Neural cell (in vitro differentiated cells): ENCODE measurements at regions not wholly inside any gene's neighbourhood (a gene's known extent, or its start where the extent isn't known, plus 50 kb on each side); places are given as distances from the start of the nearest gene placed in this dataset.

ENCODE experiments used
- H2AFZ ChIP-seq: fragments of 200-600, 300-800 bp; sonication (generic), shearing (Covaris generic); 2 replicates; pipeline ENCODE4 v1.6.0; 2014; ENCODE audit warnings: low read depth, mild to moderate bottlenecking, antibody characterized with exemption, low read length, moderate library complexity
- H3F3A ChIP-seq: fragments of 200-600 bp; shearing (Covaris generic); 2 replicates; pipeline ENCODE4 v1.6.1; 2016; ENCODE audit warnings: mild to moderate bottlenecking, moderate library complexity, mixed read lengths, antibody characterized with exemption, low read length; ENCODE audit not compliant: insufficient read depth, poor library complexity, severe bottlenecking
- H3K27ac ChIP-seq: fragments of 200-600, 300-800 bp; sonication (generic), shearing (Covaris generic); 2 replicates; pipeline ENCODE4 v1.5.1; 2014; ENCODE audit warnings: mild to moderate bottlenecking, low read length, moderate library complexity
- H3K27me3 ChIP-seq: fragments of 300-800, 200-600 bp; sonication (generic), shearing (Covaris generic); 2 replicates; pipeline ENCODE4 v1.6.0; 2014; ENCODE audit warnings: mild to moderate bottlenecking, low read depth, low read length, moderate library complexity; ENCODE audit not compliant: insufficient read depth
- H3K36me3 ChIP-seq: fragments of 300-800, 200-600 bp; sonication (generic), shearing (Covaris generic); 2 replicates; pipeline ENCODE4 v1.5.1; 2014; ENCODE audit warnings: mild to moderate bottlenecking, antibody characterized with exemption, low read length, moderate library complexity; ENCODE audit not compliant: insufficient read depth
- H3K4me2 ChIP-seq: fragments of 300-800, 200-600 bp; sonication (generic), shearing (Covaris generic); 2 replicates; pipeline ENCODE4 v1.6.0; 2014; ENCODE audit warnings: mild to moderate bottlenecking, low read length
- H3K4me3 ChIP-seq: fragments of 300-800, 200-600 bp; sonication (generic), shearing (Covaris generic); 2 replicates; pipeline ENCODE4 v1.5.1; 2014; ENCODE audit warnings: mild to moderate bottlenecking, low read length, moderate library complexity
- H3K79me2 ChIP-seq: fragments of 200-600 bp; shearing (Covaris generic); replicated peaks from 2 replicates; pipeline ENCODE4 v1.6.0; 2014; ENCODE audit warnings: mild to moderate bottlenecking, low read length, moderate library complexity; ENCODE audit not compliant: insufficient read depth
- H3K9ac ChIP-seq: fragments of 300-800, 200-600 bp; sonication (generic), shearing (Covaris generic); 2 replicates; pipeline ENCODE4 v1.6.1; 2016; ENCODE audit warnings: mild to moderate bottlenecking, low read length, mixed read lengths
- H3K9me2 ChIP-seq: fragments of 200-600 bp; shearing (Covaris generic); 2 replicates; pipeline ENCODE4 v1.6.1; 2016; ENCODE audit warnings: mild to moderate bottlenecking, low read length, mixed read lengths; ENCODE audit not compliant: insufficient read depth
- H3K9me3 ChIP-seq: fragments of 200-600, 300-800 bp; sonication (generic), shearing (Covaris generic); 2 replicates; pipeline ENCODE4 v1.6.1; 2016; ENCODE audit warnings: mild to moderate bottlenecking, mixed run types, low read length, moderate library complexity, mixed read lengths
- H4K20me1 ChIP-seq: fragments of 200-600 bp; shearing (Covaris generic); 2 replicates; pipeline ENCODE4 v1.6.1; 2016; ENCODE audit warnings: mild to moderate bottlenecking, mixed run types; ENCODE audit not compliant: insufficient read depth
- CTCF ChIP-seq: fragments of 450-650 bp; IDR thresholded peaks from 2 replicates; pipeline ENCODE4 v1.5.1; 2014; ENCODE audit warnings: antibody characterized with exemption, mild to moderate bottlenecking, moderate library complexity; ENCODE audit not compliant: poor library complexity, severe bottlenecking
- EP300 ChIP-seq: fragments of 450-650 bp; conservative IDR thresholded peaks from 2 replicates; pipeline ENCODE4 v1.6.1; 2014; ENCODE audit warnings: antibody characterized with exemption, mild to moderate bottlenecking, moderate library complexity; ENCODE audit not compliant: poor library complexity, severe bottlenecking
- EZH2 ChIP-seq: fragments of 200-600, 300-800 bp; shearing (Covaris generic), sonication (generic); IDR thresholded peaks from 2 replicates; pipeline ENCODE4 v1.6.1; 2014; ENCODE audit warnings: antibody characterized with exemption, low read length, borderline replicate concordance, mild to moderate bottlenecking; ENCODE audit not compliant: insufficient read depth, poor library complexity, severe bottlenecking
- MXI1 ChIP-seq: fragments of 450-650 bp; conservative IDR thresholded peaks from 2 replicates; pipeline ENCODE4 v1.6.1; 2014; ENCODE audit warnings: antibody characterized with exemption, mild to moderate bottlenecking; ENCODE audit not compliant: poor library complexity, severe bottlenecking
- POLR2AphosphoS5 ChIP-seq: IDR thresholded peaks from 2 replicates; pipeline ENCODE4 v1.6.1; 2012
- RAD21 ChIP-seq: fragments of 450-650 bp; conservative IDR thresholded peaks from 2 replicates; pipeline ENCODE4 v1.6.1; 2014; ENCODE audit warnings: antibody characterized with exemption, mild to moderate bottlenecking, moderate library complexity
- SMC3 ChIP-seq: fragments of 450-650 bp; conservative IDR thresholded peaks from 2 replicates; pipeline ENCODE4 v1.6.1; 2014; ENCODE audit warnings: antibody characterized with exemption, mild to moderate bottlenecking, moderate library complexity; ENCODE audit not compliant: poor library complexity
- TAF1 ChIP-seq: IDR thresholded peaks from 2 replicates; pipeline ENCODE4 v1.6.1; 2012; ENCODE audit warnings: low read depth
- TF ChIP-seq, protein P1 (sequence below): IDR thresholded peaks from 2 replicates; pipeline ENCODE4 v1.6.1; 2012; ENCODE audit warnings: borderline replicate concordance

- no peaks in the 10 kb centered on the region for H3K79me2 ChIP-seq
- no peak overlapping the region for H3K9ac ChIP-seq
- H3K27ac ChIP-seq, result no peak overlapping the region
- no peak overlapping the region for H2AFZ ChIP-seq
- no peaks in the 10 kb centered on the region for H3K9me2 ChIP-seq
- H3K9me3 ChIP-seq, result no peaks in the 10 kb centered on the region
- H3K4me3 ChIP-seq, result no peak overlapping the region
- H4K20me1 ChIP-seq, result no peaks in the 10 kb centered on the region
- H3K4me2 ChIP-seq, result no peak overlapping the region
- no peak for TF ChIP-seq SMC3
- TF ChIP-seq, protein P1, sequence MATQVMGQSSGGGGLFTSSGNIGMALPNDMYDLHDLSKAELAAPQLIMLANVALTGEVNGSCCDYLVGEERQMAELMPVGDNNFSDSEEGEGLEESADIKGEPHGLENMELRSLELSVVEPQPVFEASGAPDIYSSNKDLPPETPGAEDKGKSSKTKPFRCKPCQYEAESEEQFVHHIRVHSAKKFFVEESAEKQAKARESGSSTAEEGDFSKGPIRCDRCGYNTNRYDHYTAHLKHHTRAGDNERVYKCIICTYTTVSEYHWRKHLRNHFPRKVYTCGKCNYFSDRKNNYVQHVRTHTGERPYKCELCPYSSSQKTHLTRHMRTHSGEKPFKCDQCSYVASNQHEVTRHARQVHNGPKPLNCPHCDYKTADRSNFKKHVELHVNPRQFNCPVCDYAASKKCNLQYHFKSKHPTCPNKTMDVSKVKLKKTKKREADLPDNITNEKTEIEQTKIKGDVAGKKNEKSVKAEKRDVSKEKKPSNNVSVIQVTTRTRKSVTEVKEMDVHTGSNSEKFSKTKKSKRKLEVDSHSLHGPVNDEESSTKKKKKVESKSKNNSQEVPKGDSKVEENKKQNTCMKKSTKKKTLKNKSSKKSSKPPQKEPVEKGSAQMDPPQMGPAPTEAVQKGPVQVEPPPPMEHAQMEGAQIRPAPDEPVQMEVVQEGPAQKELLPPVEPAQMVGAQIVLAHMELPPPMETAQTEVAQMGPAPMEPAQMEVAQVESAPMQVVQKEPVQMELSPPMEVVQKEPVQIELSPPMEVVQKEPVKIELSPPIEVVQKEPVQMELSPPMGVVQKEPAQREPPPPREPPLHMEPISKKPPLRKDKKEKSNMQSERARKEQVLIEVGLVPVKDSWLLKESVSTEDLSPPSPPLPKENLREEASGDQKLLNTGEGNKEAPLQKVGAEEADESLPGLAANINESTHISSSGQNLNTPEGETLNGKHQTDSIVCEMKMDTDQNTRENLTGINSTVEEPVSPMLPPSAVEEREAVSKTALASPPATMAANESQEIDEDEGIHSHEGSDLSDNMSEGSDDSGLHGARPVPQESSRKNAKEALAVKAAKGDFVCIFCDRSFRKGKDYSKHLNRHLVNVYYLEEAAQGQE, result no peak
- TF ChIP-seq TAF1, result no peak
- no peak for TF ChIP-seq POLR2AphosphoS5
- TF ChIP-seq MXI1, result no peak
- TF ChIP-seq EP300, result no peak
- TF ChIP-seq RAD21, result no peak
- no peak for TF ChIP-seq EZH2
- TF ChIP-seq CTCF, result no peak
- no peaks in the 10 kb centered on the region for H3K27me3 ChIP-seq
- H3F3A ChIP-seq, result no peaks in the 10 kb centered on the region
- no peaks in the 10 kb centered on the region for H3K36me3 ChIP-seq
These were observed 150.8 kb downstream of the ETS2 start for GRCh38 chr21:38956521-38956855.

DNA sequence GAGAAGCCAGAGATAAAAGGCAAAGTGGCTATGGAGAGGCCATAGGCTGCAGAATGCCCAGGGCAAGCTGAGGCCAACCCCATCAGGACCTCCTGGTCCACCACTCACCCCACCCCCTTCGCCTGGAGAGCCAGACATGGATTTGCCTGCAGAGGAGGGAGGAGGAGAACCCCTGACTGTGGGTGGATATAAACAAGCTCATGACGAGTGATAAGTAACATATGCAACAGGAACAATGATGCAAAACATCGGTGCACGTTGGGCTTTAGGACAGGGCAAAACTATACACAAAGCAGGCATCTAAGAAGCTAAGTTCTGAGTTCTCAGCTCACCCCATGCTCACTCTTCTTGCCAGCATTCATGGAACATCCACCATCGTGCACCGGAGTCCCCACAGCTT, 150.3 kb downstream of the ETS2 start:
- H3K79me2 ChIP-seq, result no peaks in the 10 kb centered on the region
- H3K9ac ChIP-seq, result no peak overlapping the region
- TF ChIP-seq MXI1, result no peak
- TF ChIP-seq, protein P1, result no peak
- H3K4me2 ChIP-seq, result no peak overlapping the region
- no peaks in the 10 kb centered on the region for H4K20me1 ChIP-seq
- no peak overlapping the region for H3K27ac ChIP-seq
- no peaks in the 10 kb centered on the region for H3F3A ChIP-seq
- H3K4me3 ChIP-seq, result no peak overlapping the region
- H3K36me3 ChIP-seq, result no peaks in the 10 kb centered on the region
- H3K9me3 ChIP-seq, result no peaks in the 10 kb centered on the region
- no peak overlapping the region for H2AFZ ChIP-seq
- no peaks in the 10 kb centered on the region for H3K27me3 ChIP-seq
- H3K9me2 ChIP-seq, result no peaks in the 10 kb centered on the region
